ENCODE measurements at regions not wholly inside any gene's neighbourhood (a gene's known extent, or its start where the extent isn't known, plus 50 kb on each side); places are given as distances from the start of the nearest gene placed in this dataset.

GRCh38 chr11:71363721-71364120 is 84.5 kb downstream of the DHCR7 start:
- no peak for TF ChIP-seq GABPA (IDR thresholded peaks at IDR 0.05; ENCODE audit: low read depth)
- no peak for TF ChIP-seq CTCF (IDR thresholded peaks at IDR 0.05)
- no peak for TF ChIP-seq RCOR1 (IDR thresholded peaks at IDR 0.05; ENCODE audit: low read length)
- TF ChIP-seq FOXJ3 (CRISPR knock-in tag; IDR thresholded peaks at IDR 0.05), result no peak
- TF ChIP-seq NFIC (IDR thresholded peaks at IDR 0.05; ENCODE audit: borderline replicate concordance), result no peak

All from SK-N-SH (cell line).